Esophagus squamous epithelium (tissue), 4 donors: ENCODE measurements at regions not wholly inside any gene's neighbourhood (a gene's known extent, or its start where the extent isn't known, plus 50 kb on each side); places are given as distances from the start of the nearest gene placed in this dataset.

Experiments
- CTCF ChIP-seq, 6 experiments: fragments of 450-650 bp in 4 of 6; fragments of 200-600 bp in 2 of 6; sonication (generic) in 2 of 6; IDR thresholded peaks; one replicate each; pipeline ENCODE4 v1.5.1; 2016 to 2019; ENCODE audit warnings: antibody characterized with exemption in 6 of 6, mild to moderate bottlenecking in 4 of 6, moderate library complexity in 4 of 6
- POLR2A ChIP-seq, 4 donors: fragments of 450-650 bp; IDR thresholded peaks; one replicate each; pipeline ENCODE4 v1.6.1; 2017; ENCODE audit warnings: antibody characterized with exemption in 4 of 4, mild to moderate bottlenecking in 4 of 4, moderate library complexity in 3 of 4

- TF ChIP-seq CTCF (IDR thresholded peaks at IDR 0.05) (no peak), POLR2A (IDR thresholded peaks at IDR 0.05) (no peak)
These were observed 200.7 kb upstream of the CDH12 start for GRCh38 chr5:23053846-23054245.
